HG03039 (cell line): ENCODE measurements at regions not wholly inside any gene's neighbourhood (a gene's known extent, or its start where the extent isn't known, plus 50 kb on each side); places are given as distances from the start of the nearest gene placed in this dataset.
"Not testable (repeated sequence)": the region's sequence is repeated elsewhere in the genome, so short reads cannot be mapped to it uniquely, and the experiment has no call there.

Source experiments
- ATAC-seq: cut with Tn5 transposase; IDR thresholded peaks from one replicate; pipeline ENCODE4 v1.9.1; 2021; ENCODE audit warnings: mild to moderate bottlenecking, moderate library complexity; ENCODE audit not compliant: unreplicated experiment

DNA sequence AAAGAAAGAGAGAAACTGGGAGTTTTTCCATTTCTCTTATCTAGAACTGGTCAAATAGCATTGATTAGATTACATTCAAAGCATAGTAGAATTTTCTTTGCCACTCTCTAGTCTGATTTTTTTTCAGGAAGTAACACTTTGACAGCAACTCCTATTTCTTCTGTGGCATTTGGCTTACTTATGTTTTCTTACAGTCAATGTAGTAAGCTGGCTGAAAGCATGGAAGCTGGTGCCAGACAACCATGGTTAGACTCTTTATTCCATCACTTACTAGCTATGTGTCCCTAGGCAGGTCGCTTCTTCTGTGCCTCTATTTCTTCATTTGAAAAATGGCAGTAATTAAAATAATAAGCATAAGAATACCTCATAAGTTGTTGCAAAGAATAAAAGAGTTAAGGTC lies 54.2 kb upstream of the OPRM1 start:
- no peak for ATAC-seq

DNA sequence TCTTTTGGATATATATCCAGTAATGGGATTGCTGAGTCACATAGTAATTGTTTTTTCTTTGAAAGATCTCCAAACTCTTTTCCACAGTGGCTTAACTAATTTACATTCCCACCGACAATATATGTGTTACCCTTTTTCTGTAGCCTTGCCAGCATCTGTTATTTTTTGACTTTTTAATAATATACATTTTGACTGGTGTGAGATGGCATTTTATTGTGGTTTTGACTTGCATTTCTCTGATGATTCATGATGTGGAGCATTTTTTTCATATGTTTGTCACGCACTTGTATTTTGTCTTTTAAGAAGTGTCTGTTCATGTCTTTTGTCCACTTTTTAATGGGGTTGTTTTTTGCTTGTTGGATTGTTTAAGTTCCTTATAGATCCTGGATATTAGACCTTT lies 58.9 kb upstream of the OPRM1 start:
- no peak for ATAC-seq

DNA sequence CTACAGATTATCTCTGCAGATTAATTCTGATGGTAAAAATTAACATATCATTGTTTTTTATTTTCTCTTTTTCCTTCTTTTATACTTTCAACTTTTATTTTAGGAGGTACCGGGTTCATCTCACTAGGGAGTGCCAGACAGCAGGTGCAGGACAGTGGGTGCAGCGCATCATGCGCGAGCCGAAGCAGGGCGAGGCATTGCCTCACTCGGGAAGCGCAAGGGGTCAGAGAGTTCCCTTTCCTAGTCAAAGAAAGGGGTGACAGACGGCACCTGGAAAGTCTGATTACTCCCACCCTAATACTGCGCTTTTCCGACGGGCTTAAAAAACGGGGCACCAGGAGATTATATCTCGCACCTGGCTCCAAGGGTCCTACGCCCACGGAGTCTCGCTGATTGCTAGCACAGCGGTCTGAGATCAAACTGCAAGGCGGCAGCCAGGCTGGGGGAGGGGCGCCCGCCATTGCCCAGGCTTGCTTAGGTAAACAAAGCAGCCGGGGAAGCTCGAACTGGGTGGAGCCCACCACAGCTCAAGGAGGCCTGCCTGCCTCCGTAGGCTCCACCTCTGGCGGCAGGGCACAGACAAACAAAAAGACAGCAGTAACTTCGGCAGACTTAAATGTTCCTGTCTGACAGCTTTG lies 60.0 kb upstream of the OPRM1 start:
- not testable (repeated sequence) for ATAC-seq

DNA sequence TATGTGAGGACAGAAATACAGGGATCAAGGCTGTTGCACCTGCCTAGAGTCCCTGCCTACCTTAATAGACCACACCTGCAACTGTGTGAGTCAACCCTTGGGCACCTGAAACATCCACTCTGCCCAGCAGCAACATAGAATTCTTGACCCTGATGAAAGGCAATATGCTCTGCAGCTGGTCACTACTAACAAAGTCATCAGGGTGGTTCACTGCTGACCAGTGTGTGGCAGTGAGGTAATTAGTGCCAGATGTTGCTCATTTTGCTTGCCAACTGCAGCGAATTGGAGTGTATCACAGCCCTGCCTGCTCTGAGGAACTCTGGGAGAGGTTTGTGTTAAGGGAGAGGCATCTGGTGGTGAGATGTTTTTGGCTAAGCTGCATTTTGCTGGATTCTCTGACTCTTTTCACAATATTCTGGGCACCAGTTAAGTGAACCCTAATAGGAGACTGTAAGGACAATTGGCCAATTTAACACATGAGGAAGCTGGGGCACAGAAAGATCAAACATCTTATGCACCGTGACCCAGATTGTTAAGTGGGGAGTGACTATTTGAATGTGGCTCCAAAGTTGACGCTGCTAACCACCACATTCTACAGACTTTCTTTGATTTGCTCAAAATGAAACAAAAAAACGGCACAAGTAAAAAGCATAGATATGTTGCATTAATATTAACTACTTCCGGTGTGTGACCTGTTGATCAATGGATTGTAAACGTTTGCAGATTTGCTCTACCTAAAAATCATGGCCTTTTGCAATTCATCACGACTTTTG lies 61.9 kb upstream of the OPRM1 start:
- ATAC-seq: no peak

DNA sequence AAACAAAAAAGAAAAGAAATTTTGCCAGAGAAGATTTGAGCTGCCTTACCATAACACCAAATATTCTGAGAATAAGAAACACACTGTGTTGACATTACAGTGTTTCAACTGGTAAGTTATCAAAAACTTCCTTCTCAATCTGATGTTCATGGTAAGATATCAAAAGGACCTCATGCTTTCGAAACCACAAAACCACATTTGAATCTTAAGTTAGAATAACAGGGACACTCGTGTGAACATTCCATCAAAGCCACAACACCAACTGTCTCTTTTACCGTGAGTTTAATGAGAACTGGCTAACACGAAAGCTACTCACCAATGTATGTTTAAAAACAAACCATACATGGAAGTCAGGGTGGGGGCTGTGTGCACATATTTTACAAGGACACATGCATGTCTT lies 73.0 kb upstream of the OPRM1 start:
- no peak for ATAC-seq

DNA sequence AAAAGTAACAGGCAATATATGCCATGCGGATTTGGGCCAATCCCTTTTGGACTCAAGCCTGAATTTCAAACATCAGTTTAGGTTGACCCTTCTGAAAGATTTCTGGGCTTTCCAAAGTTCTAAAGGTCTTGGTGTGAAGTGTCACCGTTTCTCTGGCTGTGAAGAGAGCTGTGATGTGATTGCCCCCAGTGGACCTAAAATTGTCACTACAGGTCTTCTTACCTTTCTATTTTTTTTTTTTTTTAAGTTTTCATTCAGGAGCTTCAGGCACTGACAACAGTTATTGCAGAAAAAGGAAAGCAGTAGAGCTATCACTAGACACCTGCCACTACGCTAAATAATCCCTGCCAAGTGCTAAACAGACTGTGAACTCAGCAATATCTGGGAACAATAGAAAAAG lies 75.7 kb upstream of the OPRM1 start:
- no peak for ATAC-seq

DNA sequence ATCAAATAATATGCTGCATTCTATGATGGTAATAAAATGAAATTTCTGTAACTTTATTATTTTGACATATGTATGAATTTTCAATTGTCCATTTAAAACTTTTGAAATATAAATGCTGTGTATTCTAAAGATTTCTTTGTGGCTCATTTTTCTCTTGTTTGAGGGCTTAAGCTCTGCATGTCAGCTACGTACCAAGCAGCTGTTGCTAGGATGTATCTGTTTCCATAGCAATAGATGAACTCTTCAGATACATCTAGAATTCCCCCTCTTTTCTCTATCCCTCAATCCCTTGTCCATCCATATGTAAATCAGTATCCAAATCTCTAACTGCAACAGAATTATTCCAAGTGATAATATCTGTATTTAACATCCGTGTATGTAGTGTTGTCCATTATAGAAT lies 76.5 kb upstream of the OPRM1 start:
- ATAC-seq: no peak

DNA sequence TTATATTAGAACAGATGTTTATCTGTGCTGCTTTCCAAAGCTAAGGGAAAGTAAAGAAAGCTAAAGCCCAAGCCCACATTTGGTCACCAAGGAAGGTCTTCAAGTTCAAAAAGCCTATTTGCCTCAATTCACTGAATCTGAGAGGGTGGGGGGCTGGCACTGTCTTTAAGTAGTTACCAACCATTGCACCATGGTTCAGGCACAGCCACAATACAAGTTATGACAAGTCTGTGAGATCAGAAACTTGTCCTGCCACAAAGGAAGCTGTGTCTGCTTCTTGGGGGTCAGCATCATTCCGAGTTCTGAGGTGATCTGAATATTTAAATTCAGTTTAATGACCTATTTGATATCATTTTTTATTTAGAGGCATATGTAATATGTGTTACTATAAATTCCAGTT lies 78.3 kb upstream of the OPRM1 start:
- no peak for ATAC-seq

DNA sequence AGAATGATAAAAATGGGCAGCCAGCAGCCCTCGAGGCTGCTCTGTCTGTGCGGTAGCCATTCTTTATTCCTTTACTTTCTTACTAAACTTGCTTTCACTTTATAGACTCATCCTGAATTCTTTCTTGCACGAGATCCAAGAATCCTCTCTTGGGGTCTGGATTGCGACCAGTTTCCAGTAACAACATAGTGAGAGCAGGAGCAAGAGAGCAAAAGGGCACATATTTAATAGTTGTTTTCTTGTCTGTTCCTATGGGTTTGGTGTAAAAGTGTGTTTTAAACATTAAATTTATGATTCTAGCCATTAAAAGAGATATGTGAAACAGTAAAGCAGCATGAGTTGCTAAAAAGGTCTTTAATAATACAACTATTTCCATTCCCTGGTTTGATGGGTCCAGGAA lies 78.8 kb upstream of the OPRM1 start:
- no peak for ATAC-seq

DNA sequence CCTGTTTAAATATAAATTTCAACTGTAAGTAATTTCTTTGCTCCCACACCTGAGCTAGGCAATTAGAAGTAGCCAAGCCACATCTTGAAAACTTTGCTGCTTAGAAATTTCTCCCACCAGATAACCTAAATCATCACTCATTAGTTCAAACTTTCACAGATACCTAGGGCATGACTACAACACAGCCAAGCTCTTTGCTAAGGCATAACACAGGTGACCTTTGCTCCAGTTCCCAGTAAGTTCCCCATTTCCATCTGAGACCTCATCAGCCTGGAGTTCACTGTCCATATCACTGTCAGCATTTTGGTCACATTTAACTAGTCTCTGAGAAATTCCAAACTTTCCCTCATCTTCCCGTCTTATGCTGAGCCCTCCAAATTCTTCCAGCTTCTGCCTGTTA lies 79.8 kb upstream of the OPRM1 start:
- ATAC-seq: no peak

DNA sequence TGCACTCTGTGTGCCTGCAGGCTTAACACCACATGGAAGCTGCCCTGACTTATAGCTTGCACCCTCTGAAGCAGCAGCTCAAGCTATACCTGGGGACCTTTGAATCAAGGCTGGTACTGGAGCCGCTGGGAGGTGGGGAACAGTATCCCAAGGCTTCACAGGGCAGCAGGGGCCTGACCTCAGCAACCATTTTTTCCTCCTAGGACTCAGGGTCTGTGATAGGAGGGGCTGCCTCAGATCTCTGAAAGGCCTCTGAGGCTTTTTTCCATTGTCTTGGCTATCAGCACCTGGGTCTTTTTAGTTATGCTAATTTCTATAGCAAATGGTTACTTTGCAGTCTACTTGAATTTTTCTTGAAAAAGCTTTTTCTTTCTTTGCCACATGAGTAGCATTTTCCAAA lies 80.2 kb upstream of the OPRM1 start:
- ATAC-seq: no peak

DNA sequence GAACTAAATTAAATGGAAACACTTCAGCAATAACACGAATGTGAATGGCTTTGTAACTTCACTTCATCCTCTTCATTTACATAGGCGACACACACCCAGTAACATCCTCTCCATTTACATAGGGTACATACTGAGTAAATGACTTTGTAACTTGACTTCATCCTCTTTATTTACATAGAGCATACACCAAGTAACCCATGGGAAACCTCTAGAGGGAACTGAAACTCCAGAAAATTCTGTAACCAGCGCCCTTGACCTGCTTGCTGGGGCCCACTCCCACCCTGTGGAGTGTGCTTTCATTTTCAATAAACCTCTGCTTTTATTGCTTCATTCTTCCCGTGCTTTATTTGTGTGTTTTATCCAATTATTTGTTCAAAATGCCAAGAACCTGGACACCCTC lies 81.6 kb upstream of the OPRM1 start:
- ATAC-seq: peak; percentile 95

DNA sequence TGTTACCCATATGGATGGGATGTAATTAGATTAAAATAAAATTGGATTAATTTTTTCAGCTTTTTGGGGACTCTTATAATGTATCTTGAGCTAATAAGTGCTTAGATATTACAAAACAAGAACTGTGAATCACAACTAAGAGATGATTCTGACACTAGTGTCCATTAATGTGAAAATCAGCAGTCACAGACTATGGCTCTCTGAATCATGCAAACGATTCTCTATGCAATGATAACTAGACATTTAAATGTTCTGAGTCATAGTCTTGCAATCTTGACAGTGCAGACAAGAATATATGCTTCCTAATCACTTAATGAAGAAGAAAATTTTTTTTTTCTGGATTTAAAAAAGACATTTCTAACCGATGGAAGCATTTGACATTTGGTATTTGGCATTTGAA lies 82.2 kb upstream of the OPRM1 start:
- no peak for ATAC-seq

DNA sequence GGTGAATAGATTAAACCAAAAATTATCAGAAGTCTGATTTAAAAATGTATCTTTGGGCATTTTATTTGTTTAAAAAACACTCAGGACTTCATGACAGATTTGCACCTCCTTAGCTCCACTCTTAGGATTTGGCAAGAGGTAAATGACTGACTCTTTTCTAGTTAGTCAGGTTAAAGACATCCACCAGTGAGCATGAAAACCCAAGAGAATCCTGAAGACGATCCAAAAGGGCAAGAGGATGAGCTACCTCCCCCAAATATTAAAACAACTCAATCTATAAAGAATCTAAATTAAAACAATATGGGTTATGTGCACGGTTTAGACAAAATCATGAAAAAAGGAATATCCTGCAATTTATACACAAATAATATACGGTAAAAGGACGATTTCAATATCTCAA lies 89.4 kb upstream of the OPRM1 start:
- ATAC-seq: no peak

DNA sequence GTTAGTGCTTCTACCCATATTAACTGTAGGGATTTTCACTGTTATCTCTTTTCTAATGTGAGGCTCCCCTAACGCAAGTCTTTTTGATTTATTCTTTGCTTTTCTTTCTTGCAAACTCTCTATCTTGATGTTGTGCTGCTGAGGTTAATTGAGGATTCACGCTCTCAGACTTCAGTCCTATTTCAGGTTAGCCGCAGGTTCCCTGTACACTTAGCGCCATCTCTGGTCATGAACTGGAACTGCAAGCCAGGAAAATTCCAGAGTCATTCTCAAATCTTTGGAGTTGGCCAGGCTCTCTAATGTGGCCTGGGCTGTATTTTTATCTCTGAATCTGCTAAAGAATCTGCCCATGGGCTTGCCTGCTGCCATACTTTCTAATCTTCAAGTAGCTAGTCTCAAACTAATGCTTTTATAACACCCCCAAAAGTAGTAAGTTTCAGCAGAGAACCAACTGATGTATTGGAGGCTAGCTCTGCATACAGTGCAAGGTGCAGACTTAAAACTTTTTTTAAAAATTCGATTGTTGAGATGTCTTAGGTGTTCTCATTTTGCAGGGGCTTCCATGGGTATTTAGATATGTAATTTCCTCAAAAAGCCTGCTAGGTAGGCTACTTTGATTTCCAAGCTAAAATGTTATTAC lies 91.1 kb upstream of the OPRM1 start:
- ATAC-seq: no peak

DNA sequence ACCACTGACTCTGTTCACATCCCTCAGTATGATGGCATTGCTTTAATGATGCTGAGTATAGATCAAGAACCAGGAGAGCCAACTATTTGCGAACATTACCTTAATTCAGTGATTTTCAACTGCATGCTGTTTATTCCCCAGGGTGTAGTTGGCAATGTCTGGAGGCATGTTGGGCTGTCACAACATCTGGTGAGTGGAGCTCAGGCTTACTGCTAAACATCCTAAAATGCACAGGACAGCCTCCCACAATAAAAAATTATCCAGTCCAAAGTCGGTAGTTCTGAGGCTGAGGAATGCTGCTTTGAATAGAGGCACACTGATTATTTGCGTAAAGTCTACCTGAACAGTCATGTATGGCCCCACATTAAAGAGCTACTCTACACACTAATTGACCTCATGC lies 94.8 kb upstream of the OPRM1 start:
- ATAC-seq: no peak

DNA sequence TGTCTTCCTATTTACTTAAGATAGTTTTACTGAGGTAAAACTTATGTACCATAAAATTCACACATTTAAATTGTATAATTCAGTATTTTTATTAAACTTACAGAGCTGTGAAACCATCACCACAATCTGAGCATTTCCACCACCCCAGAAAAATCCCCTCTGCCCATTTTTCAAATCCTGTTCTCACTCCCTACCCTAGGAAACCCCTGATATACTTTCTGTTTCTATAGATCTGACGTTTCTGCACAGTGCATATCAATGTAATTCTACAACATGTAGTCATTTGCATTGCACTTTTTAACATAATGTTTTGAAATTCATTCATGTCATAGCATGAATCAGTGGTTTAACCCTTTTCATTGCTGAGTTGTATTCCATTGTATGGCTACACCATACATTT lies 96.7 kb upstream of the OPRM1 start:
- ATAC-seq: no peak

DNA sequence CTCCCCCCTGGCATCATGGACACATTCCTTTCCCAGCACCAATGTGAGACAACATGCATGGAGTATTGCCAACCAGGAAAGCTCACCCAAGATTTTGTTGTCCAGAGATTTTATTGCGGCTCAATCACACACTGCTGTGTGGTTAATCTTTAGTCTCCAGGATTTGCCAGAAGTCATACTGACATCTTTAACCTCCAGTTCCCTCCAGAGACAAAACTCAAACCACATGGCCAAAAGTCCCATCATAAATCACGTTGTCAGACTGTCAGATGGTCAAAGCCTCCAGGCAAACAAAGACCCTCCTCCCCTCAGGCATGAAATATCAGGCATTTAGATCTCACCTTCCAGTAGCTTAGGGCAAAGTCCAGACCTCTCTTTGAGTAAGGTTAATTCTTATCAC lies 97.3 kb upstream of the OPRM1 start:
- no peak for ATAC-seq

DNA sequence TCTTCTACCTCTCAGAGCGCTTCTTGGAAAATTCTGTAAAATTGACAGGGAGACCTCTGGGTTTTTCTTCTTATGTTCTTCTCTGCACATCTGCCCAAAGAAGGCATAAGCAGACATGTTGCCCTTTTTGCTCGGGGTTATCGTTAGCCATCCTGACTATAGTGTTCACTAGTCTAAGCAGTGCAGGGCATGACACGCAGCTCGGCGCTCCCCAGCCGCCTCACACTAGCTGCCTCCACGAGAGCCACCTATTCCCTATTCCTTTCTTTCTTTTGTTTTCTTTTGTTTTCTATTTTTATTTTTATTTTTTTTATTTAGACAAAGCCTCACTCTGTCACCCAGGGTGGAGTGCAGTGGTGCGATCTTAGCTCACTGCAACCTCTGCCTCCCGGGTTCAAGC lies 100.2 kb upstream of the OPRM1 start:
- ATAC-seq: no peak

DNA sequence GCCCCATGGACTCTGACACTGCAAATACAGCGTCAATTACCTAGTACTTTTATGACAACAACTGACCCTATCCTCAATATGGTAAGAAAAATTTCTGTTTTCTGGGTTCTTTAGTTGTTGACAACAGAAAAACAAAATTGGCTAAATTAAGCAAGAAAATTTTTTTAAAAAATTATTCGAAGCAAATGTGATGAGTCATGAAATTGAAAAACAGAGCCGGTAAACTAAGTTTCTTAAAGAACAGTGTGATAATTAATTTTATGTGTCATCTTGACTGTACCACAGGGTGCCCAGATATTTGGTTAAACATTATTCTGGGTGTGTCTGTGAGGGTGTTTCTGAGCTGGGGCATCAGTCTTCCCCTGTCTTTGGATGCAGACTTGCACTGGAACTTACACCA lies 107.6 kb upstream of the OPRM1 start:
- ATAC-seq: no peak

DNA sequence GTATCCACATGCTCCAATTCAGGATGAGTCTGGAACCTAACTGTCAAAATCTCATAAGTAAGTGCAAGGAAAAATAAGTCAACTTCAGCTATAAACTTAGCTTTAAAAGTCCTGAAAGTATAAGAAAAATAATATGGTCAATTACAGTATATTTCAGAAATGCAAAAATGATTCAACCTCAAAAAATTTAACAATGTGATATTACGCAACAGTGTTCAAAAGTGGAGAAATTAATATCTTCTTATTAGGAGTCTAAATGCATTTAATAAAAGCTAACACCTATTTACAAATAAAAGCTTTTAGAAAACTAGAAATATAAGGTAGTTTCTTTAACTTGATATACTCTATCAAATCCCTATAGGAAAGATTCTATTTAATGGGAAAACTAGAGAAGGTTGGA lies 111.2 kb upstream of the OPRM1 start:
- no peak for ATAC-seq

DNA sequence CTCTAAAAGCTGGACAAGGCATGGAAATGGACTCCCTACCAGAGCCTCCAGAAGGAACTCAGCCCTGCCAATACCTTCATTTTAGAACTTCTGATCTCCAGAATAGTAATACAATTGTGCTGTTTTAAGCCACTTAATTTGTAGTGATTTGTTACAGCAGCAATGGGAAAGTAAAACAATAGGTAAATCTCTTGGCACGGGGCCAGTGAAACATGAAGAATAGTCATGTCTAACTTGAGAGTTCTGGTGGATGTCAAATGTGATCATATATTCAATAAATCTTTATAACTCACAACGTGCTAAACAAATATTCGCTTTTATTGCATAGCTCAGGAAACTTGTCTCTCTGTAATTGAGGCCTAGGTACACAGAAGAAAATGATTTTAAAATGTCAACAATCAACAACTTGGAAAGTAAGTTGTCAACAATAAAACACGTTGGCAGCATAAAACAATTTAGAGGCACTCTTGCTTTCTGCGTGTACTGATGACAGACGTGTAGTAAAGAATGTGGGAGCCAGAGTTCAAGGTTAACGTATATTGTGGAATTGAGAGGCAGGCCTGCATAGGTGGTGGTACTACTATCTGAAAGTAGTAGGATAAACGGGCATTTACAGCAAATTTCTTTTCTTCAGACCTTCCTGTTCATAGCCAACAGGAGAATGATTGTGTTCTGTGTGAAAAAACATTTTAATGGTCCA lies 140.5 kb upstream of the OPRM1 start:
- no peak for ATAC-seq
